CD14-positive monocyte (primary cell): ENCODE measurements at regions not wholly inside any gene's neighbourhood (a gene's known extent, or its start where the extent isn't known, plus 50 kb on each side); places are given as distances from the start of the nearest gene placed in this dataset.

Experiments used
- DNase-seq, 3 donors: peaks; one replicate each; pipeline ENCODE4 v3.0.0-alpha.2; 2011 to 2022
- H2AFZ ChIP-seq: 2 replicates; pipeline ENCODE4 v1.6.0; 2012; ENCODE audit warnings: mild to moderate bottlenecking, low read depth, low read length, inconsistent platforms; ENCODE audit not compliant: insufficient read depth, poor library complexity, severe bottlenecking
- H3K27ac ChIP-seq, 2 donors: 1 replicate in 1 of 2; 2 replicates in 1 of 2; pipeline ENCODE4 v1.5.1; 2012 to 2013; ENCODE audit warnings: low read length in 2 of 2, control low read depth in 1 of 2, inconsistent platforms in 1 of 2, low read depth in 1 of 2, mild to moderate bottlenecking in 1 of 2
- H3K27me3 ChIP-seq, 2 donors: one replicate each; pipeline versions ENCODE4 v1.6.0 to v1.6.1; 2011 to 2013; ENCODE audit warnings: low read length in 2 of 2; ENCODE audit not compliant: control insufficient read depth in 2 of 2, insufficient read depth in 2 of 2
- H3K36me3 ChIP-seq, 2 donors: replicated peaks in 1 of 2; 1 replicate in 1 of 2; 2 replicates in 1 of 2; pipeline versions ENCODE4 v1.5.1 to v1.6.1; 2012 to 2013; ENCODE audit warnings: low read length in 2 of 2, control low read depth in 1 of 2, inconsistent platforms in 1 of 2, mild to moderate bottlenecking in 1 of 2; ENCODE audit not compliant: insufficient read depth in 2 of 2, control insufficient read depth in 1 of 2
- H3K4me1 ChIP-seq, 2 donors: 1 replicate in 1 of 2; 2 replicates in 1 of 2; pipeline versions ENCODE4 v1.5.1 to v1.6.1; 2012 to 2013; ENCODE audit warnings: low read length in 2 of 2, control low read depth in 1 of 2, inconsistent platforms in 1 of 2, mild to moderate bottlenecking in 1 of 2, moderate library complexity in 1 of 2; ENCODE audit not compliant: insufficient read depth in 2 of 2, control insufficient read depth in 1 of 2
- H3K4me2 ChIP-seq: replicated peaks from 2 replicates; pipeline ENCODE3; 2012; ENCODE audit warnings: low read length, moderate library complexity, mild to moderate bottlenecking; ENCODE audit not compliant: poor library complexity, severe bottlenecking; ENCODE audit errors: extremely low read depth
- H3K4me3 ChIP-seq, 3 experiments: fragments of 200-600 bp in 1 of 3; sonication (generic) in 1 of 3; replicated peaks in 1 of 3; 1 replicate in 2 of 3; 2 replicates in 1 of 3; pipeline ENCODE4 v1.5.1; 2011 to 2013; ENCODE audit warnings: low read length in 3 of 3, mild to moderate bottlenecking in 3 of 3, control low read depth in 2 of 3, low read depth in 2 of 3, inconsistent platforms in 1 of 3, moderate library complexity in 1 of 3
- H3K79me2 ChIP-seq: 2 replicates; pipeline ENCODE4 v1.6.0; 2012; ENCODE audit warnings: mild to moderate bottlenecking, control low read depth, inconsistent platforms, low read length, moderate library complexity; ENCODE audit not compliant: insufficient read depth
- H3K9ac ChIP-seq: 2 replicates; pipeline ENCODE4 v1.6.0; 2017; ENCODE audit warnings: low read length, mild to moderate bottlenecking; ENCODE audit not compliant: insufficient read depth, poor library complexity, severe bottlenecking
- H3K9me3 ChIP-seq, 2 donors: replicated peaks in 1 of 2; 1 replicate in 1 of 2; 2 replicates in 1 of 2; pipeline versions ENCODE4 v1.5.1 to v1.6.1; 2012 to 2013; ENCODE audit warnings: low read length in 2 of 2, control low read depth in 1 of 2; ENCODE audit not compliant: control insufficient read depth in 1 of 2, insufficient read depth in 1 of 2
- H4K20me1 ChIP-seq: 2 replicates; pipeline ENCODE4 v1.6.0; 2012; ENCODE audit warnings: mild to moderate bottlenecking, low read length, control low read depth, moderate library complexity; ENCODE audit not compliant: insufficient read depth
- H3K27ac Mint-ChIP-seq, 7 donors: one replicate each; pipeline ENCODE4 v1.8.0; 2020; ENCODE audit warnings: mild to moderate bottlenecking in 7 of 7, mixed read lengths in 7 of 7, moderate library complexity in 6 of 7, inconsistent platforms in 2 of 7
- H3K27me3 Mint-ChIP-seq, 3 donors: one replicate each; pipeline ENCODE4 v1.8.0; 2021 to 2022; ENCODE audit warnings: low read depth in 3 of 3, mild to moderate bottlenecking in 3 of 3, mixed read lengths in 3 of 3, moderate library complexity in 3 of 3, inconsistent platforms in 1 of 3
- H3K36me3 Mint-ChIP-seq, 2 donors: one replicate each; pipeline ENCODE4 v1.8.0; 2020; ENCODE audit warnings: mixed read lengths in 2 of 2, inconsistent platforms in 1 of 2, mild to moderate bottlenecking in 1 of 2
- H3K4me1 Mint-ChIP-seq: one replicate; pipeline ENCODE4 v1.8.0; 2020; ENCODE audit warnings: mild to moderate bottlenecking, mixed read lengths
- H3K4me3 Mint-ChIP-seq, 2 donors: one replicate each; pipeline ENCODE4 v1.8.0; 2020; ENCODE audit warnings: mild to moderate bottlenecking in 2 of 2, mixed read lengths in 2 of 2, moderate library complexity in 1 of 2
- H3K9me3 Mint-ChIP-seq, 7 donors: one replicate each; pipeline ENCODE4 v1.8.0; 2020 to 2022; ENCODE audit warnings: mixed read lengths in 7 of 7, mild to moderate bottlenecking in 6 of 7, moderate library complexity in 6 of 7, inconsistent platforms in 2 of 7
- CTCF ChIP-seq: fragments of 200-600 bp; IDR thresholded peaks from one replicate; pipeline ENCODE4 v1.8.0; 2022; ENCODE audit warnings: antibody characterized with exemption, mild to moderate bottlenecking
- WGBS: methylation state at CpG from one replicate; pipeline ENCODE4 v1.1.5; 2013; ENCODE audit warnings: missing lambda C conversion rate; ENCODE audit not compliant: insufficient coverage; 5-methylcytosine and 5-hydroxymethylcytosine counted together
- intact Hi-C, 2 donors: fragments of 100-400 bp; cut with micrococcal nuclease; formaldehyde crosslinking; loops; one replicate each; pipeline versions ENCODE4 v1.15.0 to v1.15.1; 2023

GRCh38 chr12:24229031-24229700 is 279.7 kb upstream of the SOX5 start:
- intact Hi-C loops: no loop called here
- H3K9ac ChIP-seq: no peak overlapping the region
- H3K4me1 Mint-ChIP-seq: peaks cover 12% of the 10 kb centered on the region
- DNase-seq: no peak
- no peaks in the 10 kb centered on the region for H3K36me3 ChIP-seq
- H3K9me3 ChIP-seq: no peaks in the 10 kb centered on the region
- no peak overlapping the region for H3K4me3 Mint-ChIP-seq
- no peak for TF ChIP-seq CTCF
- H2AFZ ChIP-seq: no peak overlapping the region
- H3K4me3 ChIP-seq: no peak overlapping the region
- H3K9me3 Mint-ChIP-seq: no peaks in the 10 kb centered on the region
- H3K36me3 Mint-ChIP-seq: no peaks in the 10 kb centered on the region
- no peaks in the 10 kb centered on the region for H4K20me1 ChIP-seq
- no peaks in the 10 kb centered on the region for H3K27me3 ChIP-seq
- H3K4me1 ChIP-seq: peaks cover 0 to 7% of the 10 kb centered on the region in 2 donors
- no peak overlapping the region for H3K4me2 ChIP-seq
- 87% methylated on average over 4 of the region's 9 CpGs for WGBS
- no peak overlapping the region for H3K27ac ChIP-seq
- H3K27ac Mint-ChIP-seq: peak overlapping the region in 1 of 7 donors; percentile 26
- peaks cover 0 to 1% (median 0%) of the 10 kb centered on the region in 3 donors for H3K27me3 Mint-ChIP-seq
- H3K79me2 ChIP-seq: no peaks in the 10 kb centered on the region

GRCh38 chr12:24228371-24228770 is 278.9 kb upstream of the SOX5 start:
- Histone ChIP-seq H3K4me2 (no peak overlapping the region), H3K4me1 (peaks cover 0 to 7% of the 10 kb centered on the region in 2 donors), H3K9me3 (no peaks in the 10 kb centered on the region), H2AFZ (no peak overlapping the region), H3K27ac (no peak overlapping the region), H3K4me3 (no peak overlapping the region), H3K27me3 (no peaks in the 10 kb centered on the region), H3K79me2 (no peaks in the 10 kb centered on the region), H3K9ac (no peak overlapping the region), H4K20me1 (no peaks in the 10 kb centered on the region), H3K36me3 (no peaks in the 10 kb centered on the region)
- H3K4me1 Mint-ChIP-seq: peaks cover 12% of the 10 kb centered on the region
- H3K4me3 Mint-ChIP-seq: no peak overlapping the region
- TF ChIP-seq CTCF: no peak
- H3K36me3 Mint-ChIP-seq: no peaks in the 10 kb centered on the region
- peaks cover 0 to 1% (median 0%) of the 10 kb centered on the region in 3 donors for H3K27me3 Mint-ChIP-seq
- intact Hi-C loops: no loop called here
- DNase-seq: no peak
- H3K9me3 Mint-ChIP-seq: no peaks in the 10 kb centered on the region
- H3K27ac Mint-ChIP-seq: no peak overlapping the region
- WGBS: no CpG with 5 or more reads among the region's 3 CpGs
